GM19328 (cell line): ENCODE measurements at regions not wholly inside any gene's neighbourhood (a gene's known extent, or its start where the extent isn't known, plus 50 kb on each side); places are given as distances from the start of the nearest gene placed in this dataset.
"Not testable (repeated sequence)": the region's sequence is repeated elsewhere in the genome, so short reads cannot be mapped to it uniquely, and the experiment has no call there.

ENCODE experiments used
- ATAC-seq: cut with Tn5 transposase; IDR thresholded peaks from one replicate; pipeline ENCODE4 v1.9.1; 2021; ENCODE audit warnings: mild to moderate bottlenecking, moderate library complexity; ENCODE audit not compliant: unreplicated experiment

- ATAC-seq = no peak
Measured at GRCh38 chr1:187936667-187937066, 1107.9 kb downstream of the PLA2G4A start.

- no peak for ATAC-seq
Measured at GRCh38 chr1:187938092-187938491, 1109.3 kb downstream of the PLA2G4A start.

- ATAC-seq = no peak
Measured at GRCh38 chr1:187942986-187943385, 1114.2 kb downstream of the PLA2G4A start.

- no peak for ATAC-seq
Measured at GRCh38 chr1:187943606-187944403, 1115.1 kb downstream of the PLA2G4A start.

GRCh38 chr1:187946661-187947060, 1117.9 kb downstream of the PLA2G4A start:
- ATAC-seq = not testable (repeated sequence)

GRCh38 chr1:187947359-187947758, 1118.6 kb downstream of the PLA2G4A start:
- no peak for ATAC-seq

- no peak for ATAC-seq
Measured at GRCh38 chr1:187948170-187948794, 1119.5 kb downstream of the PLA2G4A start.

GRCh38 chr1:187949567-187949966, 1120.8 kb downstream of the PLA2G4A start:
- no peak for ATAC-seq

GRCh38 chr1:187951817-187952216, 1123.1 kb downstream of the PLA2G4A start:
- ATAC-seq = no peak

- no peak for ATAC-seq
Measured at GRCh38 chr1:187952446-187952845, 1123.7 kb downstream of the PLA2G4A start.

GRCh38 chr1:187956975-187957374, 1128.2 kb downstream of the PLA2G4A start:
- no peak for ATAC-seq

- ATAC-seq = no peak
Measured at GRCh38 chr1:187958207-187958606, 1129.5 kb downstream of the PLA2G4A start.

- ATAC-seq = no peak
Measured at GRCh38 chr1:187959062-187959461, 1130.3 kb downstream of the PLA2G4A start.

GRCh38 chr1:187960125-187960638, 1131.4 kb downstream of the PLA2G4A start:
- ATAC-seq = no peak

GRCh38 chr1:187961895-187962294, 1133.1 kb downstream of the PLA2G4A start:
- no peak for ATAC-seq

- ATAC-seq = no peak
Measured at GRCh38 chr1:187971851-187972250, 1143.1 kb downstream of the PLA2G4A start.

- ATAC-seq = no peak
Measured at GRCh38 chr1:187977298-187977697, 1148.5 kb downstream of the PLA2G4A start.

- ATAC-seq = no peak
Measured at GRCh38 chr1:187985145-187985896, 1156.6 kb downstream of the PLA2G4A start.

GRCh38 chr1:187985897-187986654, 1157.3 kb downstream of the PLA2G4A start:
- peak; percentile 71 for ATAC-seq

GRCh38 chr1:187987236-187987776, 1158.6 kb downstream of the PLA2G4A start:
- ATAC-seq = no peak
